Natural killer cell (primary cell): ENCODE measurements at regions not wholly inside any gene's neighbourhood (a gene's known extent, or its start where the extent isn't known, plus 50 kb on each side); places are given as distances from the start of the nearest gene placed in this dataset.

Experiments used
- ATAC-seq, 3 donors: fragments of 150-1000 bp in 2 of 3; fragments of 200-7000 bp in 1 of 3; cut with Tn5 transposase; 1 replicate in 1 of 3; 2 replicates in 2 of 3; pipeline ENCODE4 v1.10.0; 2021; ENCODE audit warnings: mild to moderate bottlenecking in 2 of 3, moderate library complexity in 2 of 3
- DNase-seq, 2 donors: peaks; one replicate each; pipeline versions ENCODE4 v3.0.0 to v3.0.0-alpha.2; 2013 to 2021; ENCODE audit warnings: mixed read lengths in 1 of 2
- H3K27ac ChIP-seq: one replicate; pipeline ENCODE4 v1.5.1; 2013; ENCODE audit warnings: mild to moderate bottlenecking, low read length
- H3K27me3 ChIP-seq: one replicate; pipeline ENCODE4 v1.6.1; 2013; ENCODE audit warnings: low read length; ENCODE audit not compliant: control insufficient read depth, insufficient read depth
- H3K36me3 ChIP-seq: one replicate; pipeline ENCODE4 v1.6.1; 2013; ENCODE audit warnings: low read length; ENCODE audit not compliant: control insufficient read depth, insufficient read depth
- H3K4me1 ChIP-seq: one replicate; pipeline ENCODE4 v1.6.1; 2013; ENCODE audit warnings: low read length; ENCODE audit not compliant: control insufficient read depth, insufficient read depth
- H3K4me3 ChIP-seq: one replicate; pipeline ENCODE4 v1.5.1; 2013; ENCODE audit warnings: low read length
- H3K9me3 ChIP-seq: one replicate; pipeline ENCODE4 v1.6.1; 2013; ENCODE audit warnings: low read length; ENCODE audit not compliant: control insufficient read depth, insufficient read depth
- H3K27ac Mint-ChIP-seq, 2 donors: one replicate each; pipeline ENCODE4 v1.8.0; 2022; ENCODE audit warnings: mild to moderate bottlenecking in 2 of 2, mixed read lengths in 2 of 2, moderate library complexity in 1 of 2
- H3K27me3 Mint-ChIP-seq, 2 donors: one replicate each; pipeline ENCODE4 v1.8.0; 2022; ENCODE audit warnings: low read depth in 2 of 2, mixed read lengths in 2 of 2
- H3K36me3 Mint-ChIP-seq: one replicate; pipeline ENCODE4 v1.8.0; 2022; ENCODE audit warnings: mixed read lengths
- H3K4me1 Mint-ChIP-seq, 2 donors: one replicate each; pipeline ENCODE4 v1.8.0; 2022; ENCODE audit warnings: mixed read lengths in 2 of 2
- H3K4me3 Mint-ChIP-seq: one replicate; pipeline ENCODE4 v1.8.0; 2022; ENCODE audit warnings: mild to moderate bottlenecking, moderate library complexity, mixed read lengths
- H3K9me3 Mint-ChIP-seq, 2 donors: one replicate each; pipeline ENCODE4 v1.8.0; 2022; ENCODE audit warnings: mixed read lengths in 2 of 2
- CTCF ChIP-seq: fragments of 200-600 bp; IDR thresholded peaks from one replicate; pipeline ENCODE4 v1.8.0; 2022; ENCODE audit warnings: antibody characterized with exemption
- WGBS: methylation state at CpG from one replicate; pipeline ENCODE4 v1.1.7; 2013; ENCODE audit warnings: missing lambda C conversion rate; ENCODE audit not compliant: insufficient coverage; 5-methylcytosine and 5-hydroxymethylcytosine counted together
- intact Hi-C: fragments of 100-400 bp; cut with micrococcal nuclease; formaldehyde crosslinking; loops from one replicate; pipeline ENCODE4 v1.14.2; 2022

GRCh38 chr2:120566331-120567035 lies 169.2 kb upstream of the GLI2 start:
- no peak overlapping the region for H3K4me3 Mint-ChIP-seq
- intact Hi-C loops = no loop called here

GRCh38 chr2:120567128-120567527 lies 168.5 kb upstream of the GLI2 start:
- no peak overlapping the region for H3K4me3 ChIP-seq
- H3K27ac ChIP-seq = no peak overlapping the region
- WGBS = 81% methylated on average over 2 of the region's 2 CpGs
- Mint-ChIP-seq H3K9me3 (no peaks in the 10 kb centered on the region), H3K4me3 (no peak overlapping the region), H3K27me3 (no peaks in the 10 kb centered on the region), H3K36me3 (no peaks in the 10 kb centered on the region), H3K27ac (no peak overlapping the region), H3K4me1 (no peaks in the 10 kb centered on the region)
- H3K9me3 ChIP-seq = no peaks in the 10 kb centered on the region
- ATAC-seq (no peak), DNase-seq (no peak)
- no peaks in the 10 kb centered on the region for H3K27me3 ChIP-seq
- no peaks in the 10 kb centered on the region for H3K4me1 ChIP-seq
- intact Hi-C loops = no loop called here
- no peak for TF ChIP-seq CTCF
- H3K36me3 ChIP-seq = no peaks in the 10 kb centered on the region

More at GRCh38 chr2:120566331-120567035, 169.2 kb upstream of the GLI2 start:
- Mint-ChIP-seq H3K4me1 (no peaks in the 10 kb centered on the region), H3K36me3 (no peaks in the 10 kb centered on the region), H3K27ac (no peak overlapping the region), H3K9me3 (no peaks in the 10 kb centered on the region), H3K27me3 (no peaks in the 10 kb centered on the region)
- Histone ChIP-seq H3K9me3 (no peaks in the 10 kb centered on the region), H3K27me3 (no peaks in the 10 kb centered on the region), H3K36me3 (no peaks in the 10 kb centered on the region), H3K27ac (no peak overlapping the region), H3K4me3 (no peak overlapping the region), H3K4me1 (no peaks in the 10 kb centered on the region)
- ATAC-seq = no peak
- TF ChIP-seq CTCF = no peak
- DNase-seq = no peak
- WGBS = 88% methylated on average over 21 of the region's 21 CpGs

- Histone ChIP-seq H3K9me3 (no peaks in the 10 kb centered on the region), H3K4me3 (no peak overlapping the region), H3K27me3 (no peaks in the 10 kb centered on the region), H3K4me1 (no peaks in the 10 kb centered on the region), H3K36me3 (no peaks in the 10 kb centered on the region), H3K27ac (no peak overlapping the region)
- intact Hi-C loops = no loop called here
- DNase-seq (no peak), ATAC-seq (no peak)
- Mint-ChIP-seq H3K4me3 (no peak overlapping the region), H3K27ac (no peak overlapping the region), H3K9me3 (no peaks in the 10 kb centered on the region), H3K36me3 (no peaks in the 10 kb centered on the region), H3K27me3 (no peaks in the 10 kb centered on the region), H3K4me1 (no peaks in the 10 kb centered on the region)
- WGBS = 73% methylated on average over 10 of the region's 10 CpGs
- TF ChIP-seq CTCF = no peak
Observed at GRCh38 chr2:120568089-120568974, 167.3 kb upstream of the GLI2 start.
